GM18858 (cell line): ENCODE measurements at regions not wholly inside any gene's neighbourhood (a gene's known extent, or its start where the extent isn't known, plus 50 kb on each side); places are given as distances from the start of the nearest gene placed in this dataset.

ENCODE experiments used
- ATAC-seq: cut with Tn5 transposase; IDR thresholded peaks from one replicate; pipeline ENCODE4 v1.9.1; 2021; ENCODE audit not compliant: unreplicated experiment

GRCh38 chr10:90443342-90443741 lies 414.5 kb downstream of the HTR7 start:
- no peak for ATAC-seq

- no peak for ATAC-seq
These were observed 410.0 kb downstream of the HTR7 start for GRCh38 chr10:90447831-90448230.

- no peak for ATAC-seq
These were observed 407.0 kb downstream of the HTR7 start for GRCh38 chr10:90450797-90451196.

- no peak for ATAC-seq
These were observed 406.6 kb downstream of the HTR7 start for GRCh38 chr10:90451283-90451682.

- no peak for ATAC-seq
These were observed 399.8 kb downstream of the HTR7 start for GRCh38 chr10:90458054-90458453.

DNA sequence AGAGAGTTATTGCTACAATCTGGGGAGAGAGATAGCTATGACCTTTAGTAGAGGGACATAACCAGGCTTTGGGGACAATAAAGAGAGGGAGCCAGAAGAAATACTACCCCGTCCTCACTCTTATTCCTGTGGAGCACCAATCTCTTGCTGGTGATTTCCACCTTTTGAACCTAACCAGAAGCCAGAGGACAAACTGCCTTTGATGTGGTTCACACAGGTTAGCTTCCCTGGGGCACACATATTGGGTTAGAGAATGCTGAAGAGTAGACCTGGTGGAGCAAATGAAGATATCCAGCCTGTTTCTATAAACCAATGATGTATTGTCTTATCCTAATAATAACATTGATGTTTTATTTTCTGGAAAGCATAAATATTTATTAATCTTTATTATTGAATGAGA lies 399.3 kb downstream of the HTR7 start:
- no peak for ATAC-seq

DNA sequence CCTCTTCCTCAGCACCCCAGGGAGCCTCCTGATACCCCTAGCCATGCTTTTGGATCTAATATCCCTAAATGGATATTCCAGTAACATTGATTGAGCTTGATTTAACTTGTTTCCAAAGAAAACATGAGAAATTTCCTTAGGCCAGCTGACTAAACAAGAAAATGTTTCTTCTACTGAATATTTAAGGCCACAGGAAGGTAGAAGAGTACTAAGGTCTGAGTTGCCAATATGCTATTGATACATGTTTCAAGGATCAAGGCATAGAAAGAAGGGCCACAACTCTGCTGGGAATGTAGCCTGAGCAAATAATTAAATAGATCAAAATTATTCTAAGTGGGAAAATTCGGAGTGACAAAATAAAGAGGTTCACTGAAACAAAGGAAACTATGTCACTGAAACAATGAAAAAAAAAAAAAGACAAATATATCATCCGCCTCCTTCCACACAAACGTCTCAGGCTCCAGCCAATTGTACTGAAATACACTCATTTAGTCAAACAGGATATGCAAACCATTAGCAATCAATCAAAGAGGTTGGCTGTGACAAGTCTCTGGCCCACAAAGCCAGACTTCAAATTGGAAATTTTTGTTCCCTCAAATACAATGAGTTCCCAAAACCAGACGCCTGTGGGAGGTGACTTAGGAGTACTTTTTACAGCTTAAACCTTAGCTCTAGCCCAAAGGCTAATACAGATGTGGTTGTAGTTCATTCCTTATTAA lies 396.2 kb downstream of the HTR7 start:
- no peak for ATAC-seq

DNA sequence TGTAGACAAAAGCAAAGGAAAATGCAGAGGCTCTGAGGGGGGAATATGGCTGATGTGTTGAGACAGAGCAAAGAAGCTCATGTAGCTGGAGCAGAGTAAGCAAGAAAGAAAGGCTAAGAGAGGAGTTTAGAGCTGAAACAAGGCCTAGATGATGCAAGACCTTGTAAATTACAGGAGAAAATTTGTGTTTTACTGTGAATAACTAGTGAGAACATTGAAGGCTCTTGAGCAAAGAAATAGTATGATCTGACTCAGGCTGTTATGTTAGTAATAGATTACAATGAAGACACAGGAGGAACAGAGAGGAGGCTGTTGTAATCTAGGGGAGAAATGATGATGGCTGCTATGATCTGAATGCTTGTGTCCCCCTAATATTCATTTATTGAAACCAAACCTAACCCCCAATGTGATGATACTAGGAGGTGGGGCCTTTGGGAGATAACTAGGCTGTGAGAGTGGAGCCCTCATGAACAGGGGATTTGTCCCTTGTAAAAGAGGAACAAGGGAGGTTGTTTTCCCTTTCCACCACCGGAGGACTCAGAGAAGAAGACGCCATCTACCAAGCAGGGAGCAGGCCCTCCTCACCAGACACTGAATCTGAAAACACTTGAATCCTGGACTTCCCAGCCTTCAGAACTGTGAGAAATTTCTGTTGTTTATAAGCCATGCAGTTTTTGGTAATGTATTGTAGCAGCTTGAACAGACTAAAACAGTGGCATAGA lies 394.9 kb downstream of the HTR7 start:
- ATAC-seq: no peak

DNA sequence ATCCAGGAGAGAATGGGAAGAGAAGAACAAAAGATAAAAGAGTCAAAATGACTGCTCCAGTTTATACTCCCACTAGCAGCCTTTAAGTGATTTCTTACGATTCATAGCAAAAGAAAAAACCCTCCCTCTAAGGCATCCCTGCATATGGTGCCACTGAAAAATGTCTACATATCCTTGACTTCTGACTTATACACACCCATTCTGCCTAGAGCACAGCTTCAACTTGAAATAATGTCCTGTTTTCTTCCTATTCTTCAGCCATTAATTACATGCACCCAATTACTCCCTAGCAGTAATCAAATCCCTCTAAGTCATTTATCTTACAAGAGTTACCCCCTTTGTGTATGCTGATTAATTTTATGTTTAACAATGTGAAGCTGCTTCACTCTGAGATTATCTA lies 393.5 kb downstream of the HTR7 start:
- ATAC-seq: no peak

DNA sequence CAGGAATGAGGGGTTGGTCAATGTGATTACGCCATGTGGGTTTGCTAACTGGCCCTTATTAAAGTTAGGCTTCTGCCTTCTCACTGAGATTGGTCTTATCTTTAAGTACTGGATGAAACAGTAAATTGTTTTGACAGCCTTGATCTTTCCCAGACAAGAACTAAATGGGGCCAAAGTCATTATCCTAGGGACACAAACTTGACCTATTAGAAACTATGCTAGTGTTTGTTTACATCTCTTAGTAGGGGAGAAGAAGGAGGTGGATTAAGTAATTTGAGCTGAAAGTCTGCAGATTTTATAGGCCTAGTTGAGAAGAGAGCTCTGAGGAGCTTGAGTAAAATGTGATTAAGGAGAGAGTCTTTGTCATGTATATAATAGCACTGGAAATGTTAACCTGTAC lies 386.9 kb downstream of the HTR7 start:
- ATAC-seq: no peak

DNA sequence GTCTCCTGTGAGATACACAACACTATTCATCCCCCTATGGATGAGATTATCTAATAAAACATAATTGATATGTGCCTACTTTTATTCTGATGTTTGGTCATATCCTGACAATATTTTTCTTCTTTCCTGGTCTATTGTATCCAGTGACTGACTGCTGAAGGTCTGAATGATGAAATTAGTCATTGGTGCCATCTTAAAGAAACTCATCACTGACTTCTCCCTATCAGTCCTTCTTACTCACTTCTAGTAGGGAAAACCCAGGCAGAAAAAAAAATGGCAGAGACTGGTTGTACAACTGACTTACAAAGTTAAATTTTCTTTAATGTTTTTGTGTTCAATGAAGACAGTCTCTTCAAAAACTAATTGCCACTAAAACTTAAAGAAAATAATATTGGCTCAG lies 377.4 kb downstream of the HTR7 start:
- ATAC-seq: no peak

GRCh38 chr10:90481326-90481923 lies 376.4 kb downstream of the HTR7 start:
- no peak for ATAC-seq

GRCh38 chr10:90484518-90484917 lies 373.3 kb downstream of the HTR7 start:
- ATAC-seq: no peak

- no peak for ATAC-seq
These were observed 363.7 kb downstream of the HTR7 start for GRCh38 chr10:90494183-90494582.

GRCh38 chr10:90504172-90504571 lies 353.7 kb downstream of the HTR7 start:
- ATAC-seq: no peak

- ATAC-seq: no peak
These were observed 331.1 kb downstream of the HTR7 start for GRCh38 chr10:90526721-90527120.

- no peak for ATAC-seq
These were observed 327.3 kb downstream of the HTR7 start for GRCh38 chr10:90530521-90530920.

DNA sequence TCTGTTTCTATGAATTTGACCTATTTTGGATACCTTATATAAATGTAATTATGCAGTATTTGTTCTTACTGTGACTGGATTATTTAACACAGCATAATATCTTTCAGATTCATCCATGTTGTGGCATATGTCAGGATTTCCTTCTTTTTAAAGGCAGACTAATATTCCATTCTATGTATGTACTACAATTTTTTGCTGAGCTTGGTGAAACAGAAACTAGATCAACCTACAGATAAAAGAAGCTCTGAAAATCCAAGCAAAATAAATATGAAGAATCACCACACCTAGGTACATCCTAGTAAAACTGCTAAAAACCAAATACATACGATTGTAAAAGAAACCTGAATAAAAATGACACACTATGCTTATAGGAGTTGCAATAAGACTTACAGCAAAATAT lies 300.5 kb downstream of the HTR7 start:
- ATAC-seq: no peak

GRCh38 chr10:90560331-90560730 lies 297.5 kb downstream of the HTR7 start:
- ATAC-seq: no peak

GRCh38 chr10:90561666-90562065 lies 296.2 kb downstream of the HTR7 start:
- no peak for ATAC-seq

- ATAC-seq: no peak
These were observed 286.2 kb downstream of the HTR7 start for GRCh38 chr10:90571481-90572258.

- no peak for ATAC-seq
These were observed 282.7 kb downstream of the HTR7 start for GRCh38 chr10:90575125-90575524.
